HepG2 (cell line): ENCODE measurements at regions not wholly inside any gene's neighbourhood (a gene's known extent, or its start where the extent isn't known, plus 50 kb on each side); places are given as distances from the start of the nearest gene placed in this dataset.
A peak's percentile ranks its signal among the peaks of the same experiment; 100 is the strongest.

Source experiments
- ARID5B ChIP-seq: IDR thresholded peaks from 2 replicates; pipeline ENCODE4 v1.4.0; 2020; ENCODE audit warnings: mild to moderate bottlenecking, missing genetic modification reagents
- BATF2 ChIP-seq: sonication (generic); formaldehyde crosslinking; IDR thresholded peaks from 2 replicates; pipeline ENCODE4 v1.8.0; 2022; ENCODE audit warnings: mild to moderate bottlenecking, missing genetic modification reagents, moderate library complexity
- DNMT3B ChIP-seq: conservative IDR thresholded peaks from 2 replicates; pipeline ENCODE4 v1.6.1; 2016; ENCODE audit warnings: missing biosample characterization, control low read depth
- FOXK2 ChIP-seq: fragments of 450-650 bp; IDR thresholded peaks from 2 replicates; pipeline ENCODE4 v1.6.1; 2016
- HOXA9 ChIP-seq: sonication (generic); formaldehyde crosslinking; IDR thresholded peaks from 2 replicates; pipeline ENCODE4 v1.8.1; 2022; ENCODE audit warnings: missing genetic modification reagents, mild to moderate bottlenecking, moderate library complexity, borderline replicate concordance
- MBD4 ChIP-seq: IDR thresholded peaks from 2 replicates; pipeline ENCODE4 v1.6.1; 2012; ENCODE audit warnings: low read length, inconsistent platforms, borderline replicate concordance
- NR2C2 ChIP-seq: sonication (generic); formaldehyde crosslinking; IDR thresholded peaks from 2 replicates; pipeline ENCODE4 v1.4.0; 2020; ENCODE audit warnings: missing genetic modification reagents, mild to moderate bottlenecking, moderate library complexity, borderline replicate concordance
- SRSF1 ChIP-seq: fragments of 200-400 bp; formaldehyde crosslinking; optimal IDR thresholded peaks from 2 replicates; pipeline ENCODE3; 2017; ENCODE audit warnings: mild to moderate bottlenecking, low read depth, low read length, moderate library complexity
- THAP7 ChIP-seq: sonication (generic); formaldehyde crosslinking; IDR thresholded peaks from 2 replicates; pipeline ENCODE4 v1.8.1; 2023; ENCODE audit warnings: mild to moderate bottlenecking, missing genetic modification reagents
- ZBTB37 ChIP-seq: sonication (generic); formaldehyde crosslinking; IDR thresholded peaks from 2 replicates; pipeline ENCODE4 v1.4.0; 2020; ENCODE audit warnings: mild to moderate bottlenecking, missing genetic modification reagents
- ZBTB7B ChIP-seq: sonication (generic); formaldehyde crosslinking; IDR thresholded peaks from 2 replicates; pipeline ENCODE4 v1.4.0; 2020; ENCODE audit warnings: missing genetic modification reagents
- ZGPAT ChIP-seq: IDR thresholded peaks from 2 replicates; pipeline ENCODE4 v1.6.1; 2016; ENCODE audit warnings: mild to moderate bottlenecking
- ZKSCAN1 ChIP-seq: fragments of 150-350 bp; IDR thresholded peaks from 2 replicates; pipeline ENCODE4 v1.6.1; 2014; ENCODE audit warnings: low read length
- ZNF136 ChIP-seq: sonication (generic); formaldehyde crosslinking; IDR thresholded peaks from 2 replicates; pipeline ENCODE4 v1.8.1; 2022; ENCODE audit warnings: low read depth, mild to moderate bottlenecking, moderate library complexity, missing genetic modification reagents
- ZNF33B ChIP-seq: sonication (generic); formaldehyde crosslinking; IDR thresholded peaks from 2 replicates; pipeline ENCODE4 v1.5.1; 2020; ENCODE audit warnings: mild to moderate bottlenecking, missing genetic modification reagents
- ZNF414 ChIP-seq: sonication (generic); formaldehyde crosslinking; IDR thresholded peaks from 2 replicates; pipeline ENCODE4 v1.5.0; 2020; ENCODE audit warnings: missing genetic modification reagents
- ZNF569 ChIP-seq: sonication (generic); formaldehyde crosslinking; IDR thresholded peaks from 2 replicates; pipeline ENCODE4 v1.5.0; 2020; ENCODE audit warnings: mild to moderate bottlenecking, missing genetic modification reagents, moderate library complexity, borderline replicate concordance
- ZNF740 ChIP-seq: sonication (generic); formaldehyde crosslinking; IDR thresholded peaks from 2 replicates; pipeline ENCODE4 v1.4.0; 2020; ENCODE audit warnings: missing genetic modification reagents
- ZNF781 ChIP-seq: sonication (generic); formaldehyde crosslinking; IDR thresholded peaks from 2 replicates; pipeline ENCODE4 v1.5.1; 2020; ENCODE audit warnings: borderline replicate concordance, mild to moderate bottlenecking, missing genetic modification reagents; ENCODE audit errors: not compliant biosample characterization

GRCh38 chr6:140897804-140898573, 1234.7 kb upstream of the GJE1 start (continued):
- TF ChIP-seq ZBTB7B (peak; percentile 69; the same call in 1 of the 2 replicates), FOXK2 (no peak), THAP7 (CRISPR knock-in tag) (peak; percentile 60; the same call in 1 of the 2 replicates), ZGPAT (CRISPR knock-in tag) (peak; percentile 49; the same call in 1 of the 2 replicates), ZNF781 (CRISPR knock-in tag) (peak; percentile 17), MBD4 (no peak), ZNF569 (CRISPR knock-in tag) (no peak), ZBTB37 (CRISPR knock-in tag) (peak; percentile 49; the same call in 1 of the 2 replicates), DNMT3B (CRISPR knock-in tag) (0 out of 2 replicates have a peak, but pooled peaks have one; percentile 77), HOXA9 (0 out of 2 replicates have a peak, but pooled peaks have one; percentile 61), ZNF136 (CRISPR knock-in tag) (peak; percentile 58; the same call in 1 of the 2 replicates), ZNF414 (CRISPR knock-in tag) (0 out of 2 replicates have a peak, but pooled peaks have one; percentile 44), BATF2 (CRISPR knock-in tag) (no peak), ZKSCAN1 (no peak), SRSF1 (peak; percentile 59), ZNF740 (CRISPR knock-in tag) (no peak), ZNF33B (CRISPR knock-in tag) (peak; percentile 46; the same call in 1 of the 2 replicates), ARID5B (CRISPR knock-in tag) (0 out of 2 replicates have a peak, but pooled peaks have one; percentile 10), NR2C2 (CRISPR knock-in tag) (peak; percentile 91)
